IMR-90 (cell line): ENCODE measurements at regions not wholly inside any gene's neighbourhood (a gene's known extent, or its start where the extent isn't known, plus 50 kb on each side); places are given as distances from the start of the nearest gene placed in this dataset.
A peak's percentile ranks its signal among the peaks of the same experiment; 100 is the strongest.

Experiments
- ATAC-seq: fragments of 200-7000 bp; cut with Tn5 transposase; 2 replicates; pipeline ENCODE4 v1.9.1; 2020; ENCODE audit warnings: low read depth, mild to moderate bottlenecking, moderate library complexity
- BruUV-seq: library from RNA; stranded (reverse); fragments of 400-500 nt; replicated peaks from 2 replicates; lab custom pipeline; 2021; lab: Mats Ljungman, UMichigan
- CTCF ChIA-PET: fragments of 300-600 bp; formaldehyde crosslinking; extraction: SDS; loops from one replicate; lab custom pipeline; 2021; ENCODE audit warnings: antibody characterized with exemption; lab: Yijun Ruan, JAX
- POLR2A ChIA-PET: fragments of 300-600 bp; sonication (Branson Sonifier 250); formaldehyde crosslinking; loops from one replicate; lab custom pipeline; 2022; ENCODE audit warnings: antibody characterized with exemption; ENCODE audit not compliant: unreplicated experiment; lab: Charles Lee
- DNase-seq: peaks from one replicate; pipeline ENCODE4 v3.0.0; 2013
- H2AFZ ChIP-seq: replicated peaks from 2 replicates; pipeline ENCODE3; 2013; ENCODE audit warnings: low read length, mild to moderate bottlenecking; ENCODE audit not compliant: poor library complexity
- H2AK5ac ChIP-seq: 2 replicates; pipeline ENCODE4 v1.6.1; 2013; ENCODE audit warnings: low read depth, low read length, inconsistent platforms
- H2AK9ac ChIP-seq: replicated peaks from 2 replicates; pipeline ENCODE3; 2013; ENCODE audit warnings: mild to moderate bottlenecking, low read depth, low read length, moderate library complexity; ENCODE audit not compliant: poor library complexity
- H2BK120ac ChIP-seq: 2 replicates; pipeline ENCODE4 v1.6.1; 2013; ENCODE audit warnings: low read depth, low read length, inconsistent platforms
- H2BK15ac ChIP-seq: 3 replicates; pipeline ENCODE4 v1.6.1; 2013; ENCODE audit warnings: low read depth, low read length, inconsistent platforms
- H2BK20ac ChIP-seq: 2 replicates; pipeline ENCODE4 v1.6.1; 2013; ENCODE audit warnings: low read depth, mild to moderate bottlenecking, inconsistent platforms, low read length, moderate library complexity
- H2BK5ac ChIP-seq: 2 replicates; pipeline ENCODE4 v1.6.1; 2013; ENCODE audit warnings: mild to moderate bottlenecking, low read depth, low read length, inconsistent platforms; ENCODE audit not compliant: poor library complexity, severe bottlenecking
- H3K14ac ChIP-seq: replicated peaks from 2 replicates; pipeline ENCODE4 v1.6.1; 2013; ENCODE audit warnings: low read depth, low read length, inconsistent platforms
- H3K18ac ChIP-seq: 2 replicates; pipeline ENCODE4 v1.6.1; 2013; ENCODE audit warnings: low read depth, low read length, control low read depth
- H3K23ac ChIP-seq: 2 replicates; pipeline ENCODE4 v1.6.1; 2013; ENCODE audit warnings: low read depth, low read length, inconsistent platforms
- H3K27ac ChIP-seq: 2 replicates; pipeline ENCODE4 v1.5.1; 2013; ENCODE audit warnings: mild to moderate bottlenecking, control low read depth, low read length; ENCODE audit not compliant: insufficient read depth
- H3K27me3 ChIP-seq: 2 replicates; pipeline ENCODE4 v1.6.1; 2013; ENCODE audit warnings: low read length; ENCODE audit not compliant: control insufficient read depth, insufficient read depth
- H3K36me3 ChIP-seq: 2 replicates; pipeline ENCODE4 v1.6.1; 2013; ENCODE audit warnings: low read length, mixed read lengths; ENCODE audit not compliant: control insufficient read depth, insufficient read depth
- H3K4ac ChIP-seq: 2 replicates; pipeline ENCODE4 v1.6.1; 2013; ENCODE audit warnings: low read depth, low read length, inconsistent platforms
- H3K4me1 ChIP-seq: 2 replicates; pipeline ENCODE4 v1.6.1; 2013; ENCODE audit warnings: low read length, mixed read lengths; ENCODE audit not compliant: control insufficient read depth, insufficient read depth
- H3K4me2 ChIP-seq: 2 replicates; pipeline ENCODE4 v1.6.1; 2013; ENCODE audit warnings: low read depth, mild to moderate bottlenecking, control low read depth, low read length, moderate library complexity
- H3K4me3 ChIP-seq: 2 replicates; pipeline ENCODE4 v1.5.1; 2013; ENCODE audit warnings: low read depth, mild to moderate bottlenecking, control low read depth, low read length, moderate library complexity; ENCODE audit not compliant: insufficient read depth
- H3K56ac ChIP-seq: 2 replicates; pipeline ENCODE4 v1.6.1; 2013; ENCODE audit warnings: low read length, inconsistent platforms; ENCODE audit not compliant: insufficient read depth; ENCODE audit errors: extremely low read depth
- H3K79me1 ChIP-seq, 2 experiments: 2 replicates each; pipeline ENCODE4 v1.6.1; 2013; ENCODE audit warnings: low read length in 2 of 2, inconsistent platforms in 1 of 2, low read depth in 1 of 2
- H3K9ac ChIP-seq: 2 replicates; pipeline ENCODE4 v1.6.1; 2013; ENCODE audit warnings: low read depth, low read length, control low read depth
- H3K9me1 ChIP-seq: 2 replicates; pipeline ENCODE4 v1.6.1; 2013; ENCODE audit warnings: low read length, inconsistent platforms; ENCODE audit not compliant: insufficient read depth
- H3K9me3 ChIP-seq: 2 replicates; pipeline ENCODE4 v1.6.1; 2013; ENCODE audit warnings: low read length; ENCODE audit not compliant: control insufficient read depth, insufficient read depth
- H4K20me1 ChIP-seq: 2 replicates; pipeline ENCODE4 v1.6.1; 2013; ENCODE audit warnings: low read length, inconsistent platforms; ENCODE audit not compliant: insufficient read depth
- H4K5ac ChIP-seq: 2 replicates; pipeline ENCODE4 v1.6.1; 2013; ENCODE audit warnings: mild to moderate bottlenecking, low read depth, low read length, control low read depth
- H4K8ac ChIP-seq, 2 experiments: 2 replicates each; pipeline ENCODE4 v1.6.1; 2013; ENCODE audit warnings: low read depth in 2 of 2, low read length in 2 of 2, control low read depth in 1 of 2, inconsistent platforms in 1 of 2
- H4K91ac ChIP-seq: 2 replicates; pipeline ENCODE4 v1.6.1; 2013; ENCODE audit warnings: low read depth, low read length, inconsistent platforms; ENCODE audit not compliant: insufficient read depth
- FOS ChIP-seq: fragments of 150-350 bp; IDR thresholded peaks from 2 replicates; pipeline ENCODE4 v1.6.1; 2016; ENCODE audit warnings: low read depth, low read length
- RCOR1 ChIP-seq: IDR thresholded peaks from 2 replicates; pipeline ENCODE4 v1.6.1; 2012; ENCODE audit warnings: mild to moderate bottlenecking, low read length, improper control_type of control experiment; ENCODE audit not compliant: insufficient replicate concordance
- WGBS, 2 experiments: methylation state at CpG; one replicate each; pipeline versions ENCODE4 v1.1.5 to v1.1.7; 2013; ENCODE audit warnings: missing lambda C conversion rate in 2 of 2; ENCODE audit not compliant: insufficient read length in 1 of 2; ENCODE audit errors: extremely low coverage in 2 of 2; 5-methylcytosine and 5-hydroxymethylcytosine counted together
- dilution Hi-C: fragments of 300-500 bp; cut with HindIII; formaldehyde crosslinking; loops from one replicate; pipeline ENCODE4 v1.14.3; 2018; ENCODE audit warnings: low sequenced_read_pairs; ENCODE audit not compliant: unreplicated experiment
- in situ Hi-C: fragments of 300-500 bp; cut with MboI; formaldehyde crosslinking; loops from 3 replicates; pipeline ENCODE4 v1.14.3; 2019; ENCODE audit warnings: low sequenced_read_pairs, inconsistent platforms, mixed read lengths
- intact Hi-C: fragments of 100-400 bp; cut with micrococcal nuclease; formaldehyde crosslinking; loops from 2 replicates; pipeline ENCODE4 v1.10.0; 2022
- TF ChIP-seq, protein P1 (sequence below): fragments of 150-350 bp; IDR thresholded peaks from 2 replicates; pipeline ENCODE4 v1.6.1; 2017; ENCODE audit warnings: mild to moderate bottlenecking, antibody characterized with exemption, low read length, low read depth

DNA sequence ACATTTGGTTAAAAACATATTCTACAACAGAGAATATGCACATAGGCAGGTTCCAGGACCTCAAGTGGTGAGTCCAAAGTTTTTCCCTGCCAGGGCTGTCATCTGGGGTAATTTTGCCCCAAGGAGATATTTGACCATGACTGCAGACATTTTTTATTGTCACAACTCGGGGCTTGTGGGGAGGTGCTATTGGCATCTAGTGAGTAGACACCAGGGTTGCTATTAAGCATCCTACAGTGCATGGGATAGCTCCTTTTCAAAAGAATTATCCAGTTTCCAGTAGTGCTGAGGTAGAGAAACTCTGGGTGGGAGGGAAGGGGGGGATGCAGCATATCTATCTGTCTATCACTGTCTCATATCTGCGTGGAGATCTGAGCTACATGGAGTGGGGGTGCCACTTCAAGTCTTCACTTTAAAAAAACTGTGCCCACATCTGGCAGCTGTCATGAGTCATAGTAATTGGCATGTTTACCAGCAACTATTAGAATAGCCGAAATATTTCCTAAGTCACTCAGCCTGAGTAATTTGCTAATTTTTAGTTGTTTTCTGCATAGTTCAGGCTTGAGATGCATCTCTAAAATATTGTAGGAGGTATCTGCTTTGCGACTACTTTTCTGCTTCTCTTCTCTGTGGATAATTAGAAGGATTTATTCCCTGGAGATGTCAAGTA is 254.0 kb upstream of the RBMS1 start:
- H2AK5ac ChIP-seq = peak overlapping the region; percentile 20
- peak overlapping the region; percentile 6 for H2AK9ac ChIP-seq
- peak overlapping the region; percentile 44 for H4K5ac ChIP-seq
- ChIA-PET CTCF (no interaction called here), POLR2A (no interaction called here)
- no peak overlapping the region for H3K23ac ChIP-seq
- H2BK5ac ChIP-seq = peak overlapping the region; percentile 85
- H3K36me3 ChIP-seq = no peaks in the 10 kb centered on the region
- no peak overlapping the region for H3K9ac ChIP-seq
- peak overlapping the region; percentile 62 for H4K91ac ChIP-seq
- H3K4me1 ChIP-seq = peaks cover 11% of the 10 kb centered on the region
- H3K4me2 ChIP-seq = peak overlapping the region; percentile 66
- H3K56ac ChIP-seq = no peak overlapping the region
- intact Hi-C loops (loop anchor here (10.0 kb wide), 1 partner anchor 253 kb away; the partner anchor contains the start of gene RBMS1), dilution Hi-C loops (no loop called here), in situ Hi-C loops (no loop called here)
- H3K9me1 ChIP-seq = no peaks in the 10 kb centered on the region
- peak; percentile 91 for ATAC-seq
- H3K14ac ChIP-seq = no peak overlapping the region
- no TSS peak for BruUV-seq
- H2BK20ac ChIP-seq = peak overlapping the region; percentile 70
- H2BK15ac ChIP-seq = peak overlapping the region; percentile 49; the same call in 1 of the 3 replicates
- H2AFZ ChIP-seq = no peak overlapping the region
- peak; percentile 43 for TF ChIP-seq FOS
- TF ChIP-seq RCOR1 = no peak
- TF ChIP-seq, protein P1, sequence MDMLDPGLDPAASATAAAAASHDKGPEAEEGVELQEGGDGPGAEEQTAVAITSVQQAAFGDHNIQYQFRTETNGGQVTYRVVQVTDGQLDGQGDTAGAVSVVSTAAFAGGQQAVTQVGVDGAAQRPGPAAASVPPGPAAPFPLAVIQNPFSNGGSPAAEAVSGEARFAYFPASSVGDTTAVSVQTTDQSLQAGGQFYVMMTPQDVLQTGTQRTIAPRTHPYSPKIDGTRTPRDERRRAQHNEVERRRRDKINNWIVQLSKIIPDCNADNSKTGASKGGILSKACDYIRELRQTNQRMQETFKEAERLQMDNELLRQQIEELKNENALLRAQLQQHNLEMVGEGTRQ = no peak
- peak overlapping the region; percentile 20; the same call in 1 of the 2 replicates for H3K27ac ChIP-seq
- peak overlapping the region; percentile 53 for H3K18ac ChIP-seq
- H2BK120ac ChIP-seq = peak overlapping the region; percentile 76
- DNase-seq = peak; percentile 62
- H3K9me3 ChIP-seq = no peaks in the 10 kb centered on the region
- no peaks in the 10 kb centered on the region for H3K79me1 ChIP-seq
- H3K4me3 ChIP-seq = no peak overlapping the region
- no CpG with 5 or more reads among the region's 4 CpGs for WGBS, 2 experiments
- H4K20me1 ChIP-seq = no peaks in the 10 kb centered on the region
- H4K8ac ChIP-seq = no peak overlapping the region; a peak in 1 of 4 replicates
- no peaks in the 10 kb centered on the region for H3K27me3 ChIP-seq
- peak overlapping the region; percentile 49 for H3K4ac ChIP-seq
